Activated CD8-positive, alpha-beta T cell treated with anti-CD3 and anti-CD28 coated beads, Interleukin-2, amount 10 ng/mL, durations not matched to agents 7 days and 5 days (primary cell): ENCODE measurements at regions not wholly inside any gene's neighbourhood (a gene's known extent, or its start where the extent isn't known, plus 50 kb on each side); places are given as distances from the start of the nearest gene placed in this dataset.

Experiments used
- ATAC-seq: fragments of 150-1000 bp; cut with Tn5 transposase; one replicate; pipeline ENCODE4 v1.10.0; 2021; ENCODE audit warnings: moderate library complexity
- CTCF ChIA-PET: fragments of 350-600 bp; sonication (Branson Sonifier 250); formaldehyde crosslinking; loops from one replicate; lab custom pipeline; 2021; ENCODE audit warnings: antibody characterized with exemption; lab: Charles Lee
- POLR2A ChIA-PET: fragments of 350-600 bp; sonication (Branson Sonifier 250); formaldehyde crosslinking; loops from one replicate; lab custom pipeline; 2021; ENCODE audit warnings: antibody characterized with exemption; lab: Charles Lee
- DNase-seq: peaks from one replicate; pipeline ENCODE4 v3.0.0-alpha.2; 2020
- H3K27ac Mint-ChIP-seq: one replicate; pipeline ENCODE4 v1.8.0; 2021; ENCODE audit warnings: mild to moderate bottlenecking, mixed read lengths
- H3K27me3 Mint-ChIP-seq: one replicate; pipeline ENCODE4 v1.8.0; 2021; ENCODE audit warnings: low read depth, mixed read lengths
- H3K36me3 Mint-ChIP-seq: one replicate; pipeline ENCODE4 v1.8.0; 2021; ENCODE audit warnings: low read depth, mixed read lengths
- H3K4me1 Mint-ChIP-seq: one replicate; pipeline ENCODE4 v1.8.0; 2021; ENCODE audit warnings: low read depth, mixed read lengths
- H3K4me3 Mint-ChIP-seq: one replicate; pipeline ENCODE4 v1.8.0; 2021; ENCODE audit warnings: mild to moderate bottlenecking, mixed read lengths
- H3K9me3 Mint-ChIP-seq: one replicate; pipeline ENCODE4 v1.8.0; 2022; ENCODE audit warnings: mixed read lengths; ENCODE audit not compliant: insufficient read depth

- H3K36me3 Mint-ChIP-seq, result no peaks in the 10 kb centered on the region
- no peaks in the 10 kb centered on the region for H3K27me3 Mint-ChIP-seq
- H3K4me1 Mint-ChIP-seq, result no peaks in the 10 kb centered on the region
- no peak for DNase-seq
- H3K9me3 Mint-ChIP-seq, result peaks cover 29% of the 10 kb centered on the region
- ATAC-seq, result no peak
- no peak overlapping the region for H3K27ac Mint-ChIP-seq
- H3K4me3 Mint-ChIP-seq, result no peak overlapping the region
- POLR2A ChIA-PET, result no interaction called here
- CTCF ChIA-PET, result no interaction called here
These were observed 227.3 kb upstream of the ALG10 start for GRCh38 chr12:33794954-33795353.

GRCh38 chr12:33795536-33795935 lies 226.8 kb upstream of the ALG10 start:
- DNase-seq (no peak), ATAC-seq (no peak)
- Mint-ChIP-seq H3K9me3 (peaks cover 24% of the 10 kb centered on the region), H3K27ac (no peak overlapping the region), H3K4me3 (no peak overlapping the region), H3K27me3 (no peaks in the 10 kb centered on the region), H3K4me1 (no peaks in the 10 kb centered on the region), H3K36me3 (no peaks in the 10 kb centered on the region)
- ChIA-PET CTCF (no interaction called here), POLR2A (no interaction called here)

GRCh38 chr12:33813536-33813935 lies 208.8 kb upstream of the ALG10 start:
- Mint-ChIP-seq H3K27me3 (no peaks in the 10 kb centered on the region), H3K36me3 (no peaks in the 10 kb centered on the region), H3K4me3 (no peak overlapping the region), H3K9me3 (no peaks in the 10 kb centered on the region), H3K4me1 (no peaks in the 10 kb centered on the region), H3K27ac (no peak overlapping the region)
- DNase-seq, result no peak
- ChIA-PET POLR2A (no interaction called here), CTCF (no interaction called here)
- no peak for ATAC-seq

- no peak for DNase-seq
- no peaks in the 10 kb centered on the region for H3K4me1 Mint-ChIP-seq
- no peak for ATAC-seq
- H3K9me3 Mint-ChIP-seq, result no peaks in the 10 kb centered on the region
- ChIA-PET CTCF (no interaction called here), POLR2A (no interaction called here)
- no peaks in the 10 kb centered on the region for H3K27me3 Mint-ChIP-seq
- H3K36me3 Mint-ChIP-seq, result no peaks in the 10 kb centered on the region
- H3K4me3 Mint-ChIP-seq, result no peak overlapping the region
- no peak overlapping the region for H3K27ac Mint-ChIP-seq
These were observed 204.6 kb upstream of the ALG10 start for GRCh38 chr12:33817713-33818112.

- Mint-ChIP-seq H3K27ac (no peak overlapping the region), H3K9me3 (no peaks in the 10 kb centered on the region), H3K36me3 (no peaks in the 10 kb centered on the region), H3K4me1 (no peaks in the 10 kb centered on the region), H3K27me3 (no peaks in the 10 kb centered on the region), H3K4me3 (no peak overlapping the region)
- ATAC-seq (no peak), DNase-seq (no peak)
- ChIA-PET POLR2A (no interaction called here), CTCF (no interaction called here)
These were observed 204.0 kb upstream of the ALG10 start for GRCh38 chr12:33818313-33818712.

GRCh38 chr12:33825442-33825841 lies 196.9 kb upstream of the ALG10 start:
- Mint-ChIP-seq H3K27ac (no peak overlapping the region), H3K27me3 (no peaks in the 10 kb centered on the region), H3K36me3 (no peaks in the 10 kb centered on the region), H3K9me3 (peaks cover 4% of the 10 kb centered on the region), H3K4me3 (no peak overlapping the region), H3K4me1 (no peaks in the 10 kb centered on the region)
- DNase-seq (no peak), ATAC-seq (no peak)
- POLR2A ChIA-PET, result no interaction called here
- CTCF ChIA-PET, result no interaction called here

GRCh38 chr12:33825986-33826602 lies 196.2 kb upstream of the ALG10 start:
- H3K9me3 Mint-ChIP-seq, result peaks cover 4% of the 10 kb centered on the region
- ATAC-seq (no peak), DNase-seq (no peak)
- no peak overlapping the region for H3K27ac Mint-ChIP-seq
- ChIA-PET CTCF (no interaction called here), POLR2A (no interaction called here)
- H3K27me3 Mint-ChIP-seq, result no peaks in the 10 kb centered on the region
- no peak overlapping the region for H3K4me3 Mint-ChIP-seq
- no peaks in the 10 kb centered on the region for H3K36me3 Mint-ChIP-seq
- no peaks in the 10 kb centered on the region for H3K4me1 Mint-ChIP-seq

- H3K27ac Mint-ChIP-seq, result no peak overlapping the region
- H3K27me3 Mint-ChIP-seq, result no peaks in the 10 kb centered on the region
- ATAC-seq (no peak), DNase-seq (no peak)
- peaks cover 4% of the 10 kb centered on the region for H3K9me3 Mint-ChIP-seq
- POLR2A ChIA-PET, result no interaction called here
- no peaks in the 10 kb centered on the region for H3K36me3 Mint-ChIP-seq
- H3K4me3 Mint-ChIP-seq, result no peak overlapping the region
- CTCF ChIA-PET, result no interaction called here
- H3K4me1 Mint-ChIP-seq, result no peaks in the 10 kb centered on the region
These were observed 194.0 kb upstream of the ALG10 start for GRCh38 chr12:33828326-33828725.

GRCh38 chr12:33830070-33830469 lies 192.2 kb upstream of the ALG10 start:
- no peaks in the 10 kb centered on the region for H3K4me1 Mint-ChIP-seq
- no peaks in the 10 kb centered on the region for H3K36me3 Mint-ChIP-seq
- ChIA-PET CTCF (no interaction called here), POLR2A (no interaction called here)
- no peak overlapping the region for H3K4me3 Mint-ChIP-seq
- H3K27ac Mint-ChIP-seq, result no peak overlapping the region
- H3K27me3 Mint-ChIP-seq, result no peaks in the 10 kb centered on the region
- H3K9me3 Mint-ChIP-seq, result peaks cover 4% of the 10 kb centered on the region
- ATAC-seq, result no peak
- no peak for DNase-seq

- CTCF ChIA-PET, result no interaction called here
- Mint-ChIP-seq H3K4me1 (no peaks in the 10 kb centered on the region), H3K27ac (no peak overlapping the region), H3K9me3 (peaks cover 5% of the 10 kb centered on the region), H3K36me3 (no peaks in the 10 kb centered on the region), H3K4me3 (no peak overlapping the region), H3K27me3 (no peaks in the 10 kb centered on the region)
- DNase-seq (no peak), ATAC-seq (no peak)
- POLR2A ChIA-PET, result no interaction called here
These were observed 189.4 kb upstream of the ALG10 start for GRCh38 chr12:33832900-33833299.

- Mint-ChIP-seq H3K4me3 (no peak overlapping the region), H3K9me3 (peaks cover 5% of the 10 kb centered on the region), H3K27ac (no peak overlapping the region), H3K36me3 (no peaks in the 10 kb centered on the region), H3K4me1 (no peaks in the 10 kb centered on the region), H3K27me3 (no peaks in the 10 kb centered on the region)
- DNase-seq, result no peak
- no peak for ATAC-seq
- ChIA-PET POLR2A (no interaction called here), CTCF (no interaction called here)
These were observed 187.6 kb upstream of the ALG10 start for GRCh38 chr12:33834672-33835071.

GRCh38 chr12:33876618-33877017 lies 145.7 kb upstream of the ALG10 start:
- H3K36me3 Mint-ChIP-seq, result no peaks in the 10 kb centered on the region
- no peaks in the 10 kb centered on the region for H3K4me1 Mint-ChIP-seq
- ChIA-PET POLR2A (no interaction called here), CTCF (no interaction called here)
- ATAC-seq, result no peak
- H3K4me3 Mint-ChIP-seq, result no peak overlapping the region
- DNase-seq, result no peak
- H3K27ac Mint-ChIP-seq, result no peak overlapping the region
- H3K9me3 Mint-ChIP-seq, result peaks cover 16% of the 10 kb centered on the region
- no peaks in the 10 kb centered on the region for H3K27me3 Mint-ChIP-seq

GRCh38 chr12:33892425-33892824 lies 129.9 kb upstream of the ALG10 start:
- H3K4me1 Mint-ChIP-seq, result no peaks in the 10 kb centered on the region
- H3K36me3 Mint-ChIP-seq, result no peaks in the 10 kb centered on the region
- ChIA-PET POLR2A (no interaction called here), CTCF (no interaction called here)
- H3K9me3 Mint-ChIP-seq, result peaks cover 5% of the 10 kb centered on the region
- no peak overlapping the region for H3K27ac Mint-ChIP-seq
- no peak overlapping the region for H3K4me3 Mint-ChIP-seq
- ATAC-seq (no peak), DNase-seq (no peak)
- H3K27me3 Mint-ChIP-seq, result no peaks in the 10 kb centered on the region
